ENCODE measurements at regions not wholly inside any gene's neighbourhood (a gene's known extent, or its start where the extent isn't known, plus 50 kb on each side); places are given as distances from the start of the nearest gene placed in this dataset.

GRCh38 chr11:92128026-92128425, 96.6 kb upstream of the FAT3 start:
- no peak for TF ChIP-seq TAF1 (IDR thresholded peaks at IDR 0.05; ENCODE audit: borderline replicate concordance, insufficient read depth, low read length)

GRCh38 chr11:92125321-92125720, 99.3 kb upstream of the FAT3 start:
- TF ChIP-seq SIN3A (IDR thresholded peaks at IDR 0.05; ENCODE audit: borderline replicate concordance, insufficient read depth, low read length) (no peak), POLR2AphosphoS5 (IDR thresholded peaks at IDR 0.05; ENCODE audit: low read depth, low read length) (no peak), TAF1 (IDR thresholded peaks at IDR 0.05; ENCODE audit: borderline replicate concordance, insufficient read depth, low read length) (no peak), REST (IDR thresholded peaks at IDR 0.05; ENCODE audit: insufficient read depth in 1 of 2, low read depth in 2 of 2, low read length in 2 of 2) (no peak), FOXP2 (optimal IDR thresholded peaks at IDR 0.05; ENCODE audit: borderline replicate concordance, extremely low read depth, extremely low read length, insufficient read depth) (no peak)

- TF ChIP-seq TAF1 (IDR thresholded peaks at IDR 0.05; ENCODE audit: borderline replicate concordance, insufficient read depth, low read length) (no peak), SIN3A (IDR thresholded peaks at IDR 0.05; ENCODE audit: borderline replicate concordance, insufficient read depth, low read length) (no peak; the same call in 1 of the 2 replicates), REST (IDR thresholded peaks at IDR 0.05; ENCODE audit: insufficient read depth in 1 of 2, low read depth in 2 of 2, low read length in 2 of 2) (no peak), POLR2AphosphoS5 (IDR thresholded peaks at IDR 0.05; ENCODE audit: low read depth, low read length) (no peak), FOXP2 (optimal IDR thresholded peaks at IDR 0.05; ENCODE audit: borderline replicate concordance, extremely low read depth, extremely low read length, insufficient read depth) (no peak)
Measured at GRCh38 chr11:92123540-92123939, 101.1 kb upstream of the FAT3 start.

GRCh38 chr11:92122561-92122960, 102.1 kb upstream of the FAT3 start:
- no peak for TF ChIP-seq FOXP2 (optimal IDR thresholded peaks at IDR 0.05; ENCODE audit: borderline replicate concordance, extremely low read depth, extremely low read length, insufficient read depth)
- no peak for TF ChIP-seq TAF1 (IDR thresholded peaks at IDR 0.05; ENCODE audit: borderline replicate concordance, insufficient read depth, low read length)
- TF ChIP-seq POLR2AphosphoS5 (IDR thresholded peaks at IDR 0.05; ENCODE audit: low read depth, low read length): no peak
- no peak; a peak in 1 of 4 replicates for TF ChIP-seq REST (IDR thresholded peaks at IDR 0.05; ENCODE audit: insufficient read depth in 1 of 2, low read depth in 2 of 2, low read length in 2 of 2)
- TF ChIP-seq SIN3A (IDR thresholded peaks at IDR 0.05; ENCODE audit: borderline replicate concordance, insufficient read depth, low read length): no peak

- TF ChIP-seq TAF1 (IDR thresholded peaks at IDR 0.05; ENCODE audit: borderline replicate concordance, insufficient read depth, low read length): no peak
- TF ChIP-seq POLR2AphosphoS5 (IDR thresholded peaks at IDR 0.05; ENCODE audit: low read depth, low read length): no peak
- no peak for TF ChIP-seq SIN3A (IDR thresholded peaks at IDR 0.05; ENCODE audit: borderline replicate concordance, insufficient read depth, low read length)
- TF ChIP-seq FOXP2 (optimal IDR thresholded peaks at IDR 0.05; ENCODE audit: borderline replicate concordance, extremely low read depth, extremely low read length, insufficient read depth): no peak
- TF ChIP-seq REST (IDR thresholded peaks at IDR 0.05; ENCODE audit: insufficient read depth in 1 of 2, low read depth in 2 of 2, low read length in 2 of 2): no peak
Measured at GRCh38 chr11:92111287-92111686, 113.3 kb upstream of the FAT3 start.
